GM19468 (cell line): ENCODE measurements at regions not wholly inside any gene's neighbourhood (a gene's known extent, or its start where the extent isn't known, plus 50 kb on each side); places are given as distances from the start of the nearest gene placed in this dataset.
"Not testable (repeated sequence)": the region's sequence is repeated elsewhere in the genome, so short reads cannot be mapped to it uniquely, and the experiment has no call there.

ENCODE experiments used
- ATAC-seq: cut with Tn5 transposase; IDR thresholded peaks from one replicate; pipeline ENCODE4 v1.9.1; 2021; ENCODE audit warnings: mild to moderate bottlenecking, moderate library complexity, moderate number of reproducible peaks; ENCODE audit not compliant: unreplicated experiment; ENCODE audit errors: extremely low read depth

DNA sequence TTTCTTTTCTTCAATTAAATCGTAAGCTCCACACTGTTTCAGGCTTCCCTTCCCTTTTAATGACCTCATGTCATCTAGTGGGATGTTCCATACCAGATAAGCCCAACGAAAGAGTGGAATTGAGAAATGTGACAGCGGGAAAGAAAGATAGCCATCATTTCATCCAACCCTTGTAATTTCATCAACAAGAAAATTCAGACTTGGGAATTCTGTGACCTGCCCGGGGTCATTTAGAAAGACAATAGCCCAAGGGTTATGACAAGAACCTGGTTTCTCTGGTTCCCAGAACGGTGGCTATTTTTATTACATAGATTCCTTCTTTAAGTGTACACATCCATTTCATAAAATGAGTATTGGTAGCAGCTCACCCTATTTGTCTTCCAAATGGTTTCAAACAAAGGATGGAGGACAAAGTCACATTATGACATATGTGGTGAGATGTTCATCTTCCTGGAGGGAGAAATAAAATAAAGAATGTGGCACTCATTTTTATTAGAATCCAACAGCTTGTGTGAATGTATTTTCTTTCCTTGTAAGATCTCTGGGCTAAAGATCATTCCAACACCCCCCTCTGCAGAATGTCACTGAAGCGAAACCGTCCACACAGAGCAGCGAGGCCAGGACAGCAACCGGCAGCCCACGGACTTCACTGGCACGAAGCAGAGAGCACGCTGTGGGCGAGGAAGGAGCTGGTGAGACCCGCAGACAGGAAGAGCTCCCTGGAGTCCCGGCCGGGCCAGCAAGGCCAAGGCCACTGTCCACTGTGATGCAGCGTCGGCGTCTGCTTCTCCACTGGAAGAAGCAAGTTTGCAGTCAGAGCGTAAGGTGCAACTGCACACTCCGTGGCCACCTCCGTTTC, 199.9 kb downstream of the KLF6 start:
- no peak for ATAC-seq

GRCh38 chr10:3580565-3580964, 204.4 kb downstream of the KLF6 start:
- ATAC-seq, result no peak

DNA sequence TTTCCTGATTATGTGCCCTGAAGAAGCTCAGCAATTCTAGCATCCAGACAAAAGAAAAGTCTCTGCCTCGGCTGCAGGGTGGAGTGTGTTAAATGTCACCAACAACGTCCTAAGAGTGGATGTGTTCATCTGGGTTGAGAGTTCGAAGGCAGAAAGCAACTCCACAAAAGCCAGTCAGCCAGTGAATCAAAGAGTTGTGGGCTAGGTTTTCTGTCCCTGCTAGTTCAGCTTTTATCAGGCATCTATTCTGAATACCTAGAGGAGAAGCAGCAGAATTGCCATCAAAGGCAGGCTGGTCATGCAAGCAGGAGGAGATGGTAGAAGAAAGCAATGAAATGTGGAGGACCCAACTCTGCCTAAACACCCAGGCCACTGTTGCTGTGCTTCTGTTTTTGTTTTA, 205.2 kb downstream of the KLF6 start:
- no peak for ATAC-seq

- no peak for ATAC-seq
Measured at GRCh38 chr10:3578682-3579081, 206.3 kb downstream of the KLF6 start.

- no peak for ATAC-seq
Measured at GRCh38 chr10:3578159-3578558, 206.8 kb downstream of the KLF6 start.

- ATAC-seq, result no peak
Measured at GRCh38 chr10:3574451-3574850, 210.6 kb downstream of the KLF6 start.

DNA sequence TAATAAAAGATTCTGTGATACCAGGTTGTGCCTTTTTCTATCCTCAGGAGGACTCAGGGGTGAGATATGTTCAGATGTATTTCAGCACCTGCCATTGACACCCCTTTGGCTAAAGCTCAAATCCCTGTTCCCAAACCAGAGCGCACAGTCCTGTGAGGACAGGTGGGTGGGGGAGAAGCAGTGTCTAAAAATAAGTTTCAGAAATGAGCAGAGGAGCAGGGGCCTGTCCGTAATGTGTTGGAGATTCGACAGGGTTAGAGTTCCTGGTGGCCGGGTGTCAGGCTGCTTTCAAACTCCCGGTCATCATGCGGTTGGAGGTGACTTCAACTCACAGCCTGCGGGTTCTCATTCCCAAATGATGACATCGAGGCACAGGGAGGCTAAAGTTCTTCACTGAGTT, 211.5 kb downstream of the KLF6 start:
- ATAC-seq, result no peak

- ATAC-seq, result no peak
Measured at GRCh38 chr10:3571310-3571825, 213.6 kb downstream of the KLF6 start.

GRCh38 chr10:3570855-3571266, 214.1 kb downstream of the KLF6 start:
- no peak for ATAC-seq

GRCh38 chr10:3570131-3570729, 214.8 kb downstream of the KLF6 start:
- ATAC-seq, result no peak

DNA sequence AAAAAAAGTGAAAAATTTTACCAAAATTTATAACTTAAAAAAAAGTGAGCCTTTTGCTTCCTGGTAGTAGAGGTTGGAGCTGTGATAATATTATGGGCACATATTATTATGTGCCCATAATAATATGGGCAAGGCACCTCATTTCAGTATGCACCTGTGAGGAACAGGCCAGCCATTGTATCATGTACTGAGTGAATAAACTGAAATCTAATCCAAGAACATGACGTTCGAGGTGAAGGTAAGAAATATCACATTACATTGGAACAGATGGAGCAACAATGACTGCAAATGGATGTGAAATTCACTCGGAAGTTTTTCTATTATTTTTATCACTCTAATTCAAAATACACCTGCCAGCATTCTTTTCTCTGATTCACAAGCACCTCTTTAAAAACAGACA, 216.0 kb downstream of the KLF6 start:
- ATAC-seq, result no peak

- no peak for ATAC-seq
Measured at GRCh38 chr10:3568392-3568791, 216.6 kb downstream of the KLF6 start.

DNA sequence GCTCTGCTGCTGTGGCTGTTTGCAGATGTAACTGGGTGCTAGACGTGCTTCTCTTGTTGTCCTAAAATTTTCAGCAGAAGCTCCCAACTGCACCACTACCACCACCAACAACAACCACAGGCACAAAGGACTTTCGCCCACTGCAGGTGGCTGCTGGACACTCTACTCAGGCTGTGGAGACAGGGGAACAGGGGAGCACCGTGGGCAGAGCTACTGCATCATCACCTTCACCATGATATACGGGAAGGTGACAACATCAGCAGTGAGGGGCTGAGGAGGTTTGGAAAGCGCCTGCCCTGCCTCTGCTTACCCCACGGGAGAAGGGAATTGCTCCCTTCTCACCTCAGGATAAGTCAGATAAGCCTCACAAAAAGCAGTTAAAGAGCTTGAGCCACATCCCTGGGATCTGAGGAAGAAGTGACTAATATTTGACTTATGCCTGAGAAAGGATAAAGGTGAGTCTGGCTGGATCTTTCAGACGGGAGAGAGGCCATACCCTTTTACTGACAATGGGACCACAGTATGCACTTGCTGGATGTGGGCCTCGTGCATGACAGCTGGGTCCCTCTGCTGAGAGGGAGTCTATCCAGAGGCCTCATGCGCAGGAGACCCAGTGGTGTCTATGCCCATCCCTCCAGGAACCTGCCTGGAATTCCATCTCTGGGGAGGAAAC, 217.6 kb downstream of the KLF6 start:
- no peak for ATAC-seq

GRCh38 chr10:3566627-3567026, 218.4 kb downstream of the KLF6 start:
- ATAC-seq, result no peak

DNA sequence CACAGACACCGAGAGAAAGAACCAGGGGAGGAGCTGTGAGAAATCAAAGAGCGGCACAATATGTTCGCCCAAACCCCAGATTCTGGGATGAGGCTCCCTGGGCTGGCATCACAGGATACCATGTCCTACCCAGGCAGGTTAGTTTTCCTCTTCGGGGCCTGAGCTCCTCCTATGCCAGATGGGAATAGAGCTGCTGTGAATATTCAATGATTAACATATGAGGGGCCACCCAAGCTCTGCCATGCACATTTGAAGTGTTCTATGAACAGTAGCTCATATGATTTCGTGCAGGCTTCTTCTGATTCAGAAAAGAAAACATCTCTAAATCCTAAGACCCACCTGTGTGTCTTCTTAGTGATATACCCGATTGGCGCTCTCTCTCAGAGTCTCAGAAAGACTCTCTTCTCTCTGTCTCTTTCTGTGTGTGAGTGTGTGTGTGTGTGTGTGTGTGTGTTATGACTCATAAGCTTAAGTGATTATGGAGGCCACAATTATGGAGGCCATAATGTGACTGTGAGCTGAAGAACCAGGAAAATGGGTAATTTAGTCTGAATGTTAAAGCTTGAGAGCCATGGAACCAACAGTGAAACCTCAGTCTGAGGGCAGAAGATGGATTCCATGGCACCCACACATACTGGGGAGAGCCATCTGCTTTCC, 220.5 kb downstream of the KLF6 start:
- ATAC-seq, result no peak

GRCh38 chr10:3563298-3563697, 221.7 kb downstream of the KLF6 start:
- ATAC-seq, result no peak

- ATAC-seq, result not testable (repeated sequence)
Measured at GRCh38 chr10:3560628-3561027, 224.4 kb downstream of the KLF6 start.

- no peak for ATAC-seq
Measured at GRCh38 chr10:3559527-3559926, 225.5 kb downstream of the KLF6 start.

DNA sequence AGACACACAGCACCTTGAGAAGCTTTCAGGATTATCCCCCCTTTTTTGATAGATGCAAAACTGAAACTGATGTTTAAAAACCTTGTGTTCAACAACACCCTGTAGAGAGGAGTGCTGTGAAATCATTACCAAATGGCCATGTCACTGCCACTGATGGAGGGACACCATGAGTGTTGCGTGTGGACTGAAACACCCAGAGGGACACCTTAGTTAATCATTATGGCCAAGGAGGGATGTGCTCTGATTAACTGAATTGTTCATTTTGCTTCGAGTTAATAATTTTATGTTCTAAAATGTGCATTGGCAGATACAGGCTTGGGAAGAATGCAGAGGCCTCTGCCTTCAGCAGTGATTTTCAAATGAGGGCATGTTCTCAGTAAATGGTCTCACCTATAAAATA, 226.0 kb downstream of the KLF6 start:
- ATAC-seq, result no peak

GRCh38 chr10:3556191-3557017, 228.6 kb downstream of the KLF6 start:
- ATAC-seq, result not testable (repeated sequence)
